ENCODE measurements at regions not wholly inside any gene's neighbourhood (a gene's known extent, or its start where the extent isn't known, plus 50 kb on each side); places are given as distances from the start of the nearest gene placed in this dataset.

DNA sequence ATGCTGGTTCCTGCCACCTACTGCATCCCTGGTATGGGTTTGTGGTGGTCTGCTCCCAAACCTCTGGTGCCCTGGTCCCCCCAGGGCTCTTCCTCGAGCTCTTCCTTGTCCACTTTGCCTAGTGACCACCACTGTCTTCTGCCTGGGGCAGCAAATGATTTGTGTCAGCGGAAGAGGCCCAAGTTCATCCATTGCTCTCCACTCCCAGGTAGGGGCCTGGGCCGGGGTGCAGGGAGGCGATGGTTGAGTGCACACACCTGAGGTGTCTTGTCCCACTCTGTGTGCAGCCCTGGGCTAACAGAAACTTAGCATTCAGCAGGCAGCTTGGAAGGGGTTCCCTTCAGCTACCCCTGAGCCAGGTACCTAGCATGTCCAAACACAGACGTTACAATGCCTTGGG is 75.6 kb upstream of the SOX3 start:
- Histone ChIP-seq H3K27ac (ENCODE audit: low read depth, low read length) (no peak overlapping the region), H3K27me3 (ENCODE audit: control insufficient read depth, insufficient read depth, low read length) (no peaks in the 10 kb centered on the region), H3K4me3 (ENCODE audit: low read depth, low read length) (no peak overlapping the region), H3K9me3 (ENCODE audit: control insufficient read depth, insufficient read depth, low read length) (no peaks in the 10 kb centered on the region)
- no peak for DNase-seq (ENCODE audit: low read depth, low spot score)
- ChIA-PET POLR2A (no interaction called here), CTCF (no interaction called here)
- TF ChIP-seq, protein P1, sequence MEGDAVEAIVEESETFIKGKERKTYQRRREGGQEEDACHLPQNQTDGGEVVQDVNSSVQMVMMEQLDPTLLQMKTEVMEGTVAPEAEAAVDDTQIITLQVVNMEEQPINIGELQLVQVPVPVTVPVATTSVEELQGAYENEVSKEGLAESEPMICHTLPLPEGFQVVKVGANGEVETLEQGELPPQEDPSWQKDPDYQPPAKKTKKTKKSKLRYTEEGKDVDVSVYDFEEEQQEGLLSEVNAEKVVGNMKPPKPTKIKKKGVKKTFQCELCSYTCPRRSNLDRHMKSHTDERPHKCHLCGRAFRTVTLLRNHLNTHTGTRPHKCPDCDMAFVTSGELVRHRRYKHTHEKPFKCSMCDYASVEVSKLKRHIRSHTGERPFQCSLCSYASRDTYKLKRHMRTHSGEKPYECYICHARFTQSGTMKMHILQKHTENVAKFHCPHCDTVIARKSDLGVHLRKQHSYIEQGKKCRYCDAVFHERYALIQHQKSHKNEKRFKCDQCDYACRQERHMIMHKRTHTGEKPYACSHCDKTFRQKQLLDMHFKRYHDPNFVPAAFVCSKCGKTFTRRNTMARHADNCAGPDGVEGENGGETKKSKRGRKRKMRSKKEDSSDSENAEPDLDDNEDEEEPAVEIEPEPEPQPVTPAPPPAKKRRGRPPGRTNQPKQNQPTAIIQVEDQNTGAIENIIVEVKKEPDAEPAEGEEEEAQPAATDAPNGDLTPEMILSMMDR (IDR thresholded peaks at IDR 0.05; ENCODE audit: low read depth, low read length) = no peak

GRCh38 chrX:140572724-140573123 is 67.9 kb upstream of the SOX3 start:
- POLR2A ChIA-PET = no interaction called here

DNA sequence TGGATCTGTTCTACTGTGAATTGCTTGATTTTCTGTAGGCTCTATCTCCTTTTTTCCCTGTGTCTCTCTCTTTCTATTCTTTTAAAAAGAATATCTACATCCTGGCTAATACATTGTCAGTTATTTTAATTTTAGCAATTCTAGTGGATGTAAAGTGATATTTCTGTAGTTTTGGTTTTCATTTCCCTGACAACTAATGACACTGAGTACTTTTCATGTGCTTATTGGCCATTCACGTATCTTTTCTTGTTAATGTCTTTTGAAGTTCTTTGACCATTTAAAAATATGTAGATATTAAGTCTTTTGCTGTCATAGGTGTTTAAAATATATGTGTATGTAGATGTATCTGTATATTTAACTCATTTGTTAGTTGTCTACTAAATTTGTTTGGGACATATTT is 59.0 kb upstream of the SOX3 start:
- Histone ChIP-seq H3K9me3 (ENCODE audit: control insufficient read depth, insufficient read depth, low read length) (no peaks in the 10 kb centered on the region), H3K27ac (ENCODE audit: low read depth, low read length) (no peak overlapping the region), H3K27me3 (ENCODE audit: control insufficient read depth, insufficient read depth, low read length) (no peaks in the 10 kb centered on the region), H3K4me3 (ENCODE audit: low read depth, low read length) (no peak overlapping the region)
- ChIA-PET POLR2A (no interaction called here), CTCF (no interaction called here)
- DNase-seq (ENCODE audit: low read depth, low spot score) = no peak
- TF ChIP-seq, protein P1 (IDR thresholded peaks at IDR 0.05; ENCODE audit: low read depth, low read length) = no peak

More at GRCh38 chrX:140572724-140573123, 67.9 kb upstream of the SOX3 start:
- no peak for DNase-seq (ENCODE audit: low read depth, low spot score)
- no peak overlapping the region for H3K4me3 ChIP-seq (ENCODE audit: low read depth, low read length)
- TF ChIP-seq, protein P1 (IDR thresholded peaks at IDR 0.05; ENCODE audit: low read depth, low read length) = peak; percentile 60
- no peaks in the 10 kb centered on the region for H3K9me3 ChIP-seq (ENCODE audit: control insufficient read depth, insufficient read depth, low read length)
- no peak overlapping the region for H3K27ac ChIP-seq (ENCODE audit: low read depth, low read length)
- CTCF ChIA-PET = interaction anchor here (0.6 to 1.3 kb wide), 11 partner anchors 10 to 439 kb away, joined by 3 to 9 read pairs (median 4); no protein-coding TSS in a partner anchor
- H3K27me3 ChIP-seq (ENCODE audit: control insufficient read depth, insufficient read depth, low read length) = no peaks in the 10 kb centered on the region

All from AG04450 (cell line).